CD4-positive, alpha-beta T cell treated with Interleukin-15 for 4 hours (primary cell): ENCODE measurements at regions not wholly inside any gene's neighbourhood (a gene's known extent, or its start where the extent isn't known, plus 50 kb on each side); places are given as distances from the start of the nearest gene placed in this dataset.
"Not testable (repeated sequence)": the region's sequence is repeated elsewhere in the genome, so short reads cannot be mapped to it uniquely, and the experiment has no call there.

ENCODE experiments used
- DNase-seq: peaks from one replicate; pipeline ENCODE4 v3.0.0-alpha.2; 2020; ENCODE audit warnings: low spot score

DNA sequence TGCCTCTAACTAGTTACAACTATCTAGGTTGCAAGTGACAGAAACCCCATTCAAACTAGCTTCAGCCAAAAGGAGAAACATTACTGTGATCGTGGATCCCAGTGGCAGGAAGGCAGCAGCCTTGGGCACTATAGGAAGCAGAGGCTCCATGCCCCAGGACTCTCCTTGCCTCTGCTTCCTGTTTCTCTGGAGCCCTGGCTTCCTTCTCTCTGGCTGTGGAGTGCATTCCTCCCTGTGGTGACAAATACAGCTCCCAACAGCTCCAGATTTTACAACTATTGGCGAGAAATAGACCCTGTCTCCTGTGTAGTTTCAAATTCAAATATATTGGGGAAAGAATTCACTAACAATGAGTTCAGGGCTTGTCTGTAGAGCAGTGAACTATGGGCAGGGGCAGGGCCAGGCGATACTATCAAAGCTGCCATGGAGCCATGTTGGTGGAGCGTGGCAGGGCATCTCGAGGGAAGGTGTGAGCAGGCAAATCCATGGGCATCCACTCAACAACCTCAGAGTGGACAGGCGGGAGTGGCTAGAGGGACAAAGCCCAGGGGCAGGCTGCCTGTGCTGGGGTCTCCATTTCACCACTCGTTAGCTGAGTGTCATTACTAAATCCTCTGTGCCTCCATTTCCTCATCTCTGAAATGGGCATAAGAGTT is 189.5 kb downstream of the ERCC6L2 start:
- DNase-seq, result no peak

- no peak for DNase-seq
These were observed 187.4 kb downstream of the ERCC6L2 start for GRCh38 chr9:96062854-96063253.

- DNase-seq, result no peak
These were observed 186.5 kb downstream of the ERCC6L2 start for GRCh38 chr9:96062031-96062430.

- DNase-seq, result peak; percentile 48
These were observed 185.9 kb downstream of the ERCC6L2 start for GRCh38 chr9:96061293-96061987.

- DNase-seq, result no peak
These were observed 182.7 kb downstream of the ERCC6L2 start for GRCh38 chr9:96058218-96058617.

- no peak for DNase-seq
These were observed 181.7 kb downstream of the ERCC6L2 start for GRCh38 chr9:96057155-96057554.

GRCh38 chr9:96056226-96056625 is 180.7 kb downstream of the ERCC6L2 start:
- DNase-seq, result no peak

DNA sequence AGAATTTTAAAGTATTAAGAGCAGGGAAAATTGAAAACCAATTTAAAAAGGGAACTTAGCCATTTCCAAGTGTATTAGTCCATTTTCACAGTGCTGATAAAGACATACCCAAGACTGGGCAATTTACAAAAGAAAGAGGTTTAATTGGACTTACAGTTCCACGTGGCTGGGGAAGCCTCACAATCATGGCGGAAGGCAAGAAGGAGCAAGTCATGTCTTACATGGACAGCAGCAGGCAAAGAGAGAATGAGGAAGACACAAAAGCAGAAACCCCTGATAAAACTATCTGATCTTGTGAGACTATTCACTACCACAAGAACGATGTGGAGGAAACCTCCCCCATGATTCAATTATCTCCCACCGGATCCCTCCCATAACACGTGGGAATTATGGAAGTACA is 178.8 kb downstream of the ERCC6L2 start:
- DNase-seq, result not testable (repeated sequence)

- no peak for DNase-seq
These were observed 177.2 kb downstream of the ERCC6L2 start for GRCh38 chr9:96052686-96053085.

GRCh38 chr9:96051423-96051822 is 175.9 kb downstream of the ERCC6L2 start:
- DNase-seq, result no peak

DNA sequence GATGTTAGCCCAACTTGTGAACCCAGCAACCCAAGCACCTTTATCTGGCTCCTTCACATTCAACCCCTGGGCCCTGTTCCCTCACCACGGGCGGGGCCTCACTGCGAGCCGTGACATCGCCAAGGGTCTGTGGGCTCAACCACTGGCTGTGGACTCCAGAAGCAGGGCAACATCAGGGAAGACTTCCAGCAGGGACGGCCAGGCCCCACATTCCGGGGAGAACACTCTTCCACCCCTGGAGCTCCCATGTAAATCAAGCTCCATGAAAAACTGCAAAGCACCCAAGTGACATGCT is 175.3 kb downstream of the ERCC6L2 start:
- no peak for DNase-seq

GRCh38 chr9:96050048-96050860 is 174.8 kb downstream of the ERCC6L2 start:
- DNase-seq, result no peak

GRCh38 chr9:96048956-96049831 is 173.7 kb downstream of the ERCC6L2 start:
- no peak for DNase-seq

DNA sequence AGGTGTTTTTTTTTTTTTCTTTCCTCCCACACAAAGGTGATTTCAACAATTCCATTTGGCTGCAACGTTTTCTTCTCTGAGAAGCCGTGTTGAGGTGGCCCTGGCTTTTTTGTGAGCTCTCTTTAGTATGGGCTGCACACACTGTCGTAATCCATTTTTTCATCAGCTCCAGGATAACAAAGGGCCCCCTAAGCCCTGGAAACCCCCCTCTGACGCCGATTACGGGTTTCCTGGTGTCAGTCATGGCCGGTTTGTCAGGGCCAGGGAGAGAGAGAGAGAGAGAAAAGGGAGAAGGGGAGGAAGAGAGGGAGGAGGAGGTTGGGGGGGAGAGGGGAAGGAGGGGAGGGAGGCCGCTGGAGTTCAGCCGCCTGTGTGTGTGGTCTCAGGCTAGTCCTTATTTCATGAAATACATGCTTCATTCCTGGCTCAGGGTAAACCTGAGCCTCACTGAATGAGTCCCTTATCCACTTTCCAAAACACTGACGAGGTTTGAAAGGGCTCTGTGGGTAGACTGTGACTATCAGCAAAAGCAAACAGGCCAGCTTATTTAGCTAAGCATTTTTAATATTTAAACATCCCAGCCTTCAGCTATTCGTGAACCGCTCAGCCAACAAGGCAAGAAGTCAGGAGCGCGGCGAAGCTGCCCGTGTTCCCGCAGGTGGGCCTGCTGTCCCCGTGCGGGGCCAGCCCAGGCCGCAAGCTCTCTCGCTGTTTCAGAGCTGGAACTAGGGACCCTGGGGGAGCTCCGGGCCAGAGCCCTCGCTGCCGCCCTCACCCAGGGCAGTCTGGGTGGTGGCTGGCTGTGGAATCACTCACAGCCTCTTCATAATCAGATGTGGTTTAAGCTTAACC is 172.8 kb downstream of the ERCC6L2 start:
- no peak for DNase-seq

DNA sequence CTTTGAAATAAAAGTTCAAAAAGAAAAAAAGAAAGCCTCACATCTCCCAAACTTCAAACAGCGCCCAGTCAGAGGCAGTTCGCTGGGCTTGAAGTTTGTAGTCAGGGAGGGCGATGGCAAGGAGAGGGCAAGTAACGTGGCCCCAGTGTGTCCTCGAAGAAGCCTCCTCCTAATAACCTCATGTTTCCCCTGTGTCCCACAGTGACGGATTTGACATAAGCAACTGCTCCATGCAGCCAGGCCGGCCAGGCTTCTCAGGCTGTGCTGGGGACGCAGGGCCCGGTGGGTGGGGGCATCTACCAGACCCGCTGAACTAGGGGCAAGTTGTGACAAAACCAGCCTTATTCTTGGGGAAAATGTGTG is 172.2 kb downstream of the ERCC6L2 start:
- no peak for DNase-seq

DNA sequence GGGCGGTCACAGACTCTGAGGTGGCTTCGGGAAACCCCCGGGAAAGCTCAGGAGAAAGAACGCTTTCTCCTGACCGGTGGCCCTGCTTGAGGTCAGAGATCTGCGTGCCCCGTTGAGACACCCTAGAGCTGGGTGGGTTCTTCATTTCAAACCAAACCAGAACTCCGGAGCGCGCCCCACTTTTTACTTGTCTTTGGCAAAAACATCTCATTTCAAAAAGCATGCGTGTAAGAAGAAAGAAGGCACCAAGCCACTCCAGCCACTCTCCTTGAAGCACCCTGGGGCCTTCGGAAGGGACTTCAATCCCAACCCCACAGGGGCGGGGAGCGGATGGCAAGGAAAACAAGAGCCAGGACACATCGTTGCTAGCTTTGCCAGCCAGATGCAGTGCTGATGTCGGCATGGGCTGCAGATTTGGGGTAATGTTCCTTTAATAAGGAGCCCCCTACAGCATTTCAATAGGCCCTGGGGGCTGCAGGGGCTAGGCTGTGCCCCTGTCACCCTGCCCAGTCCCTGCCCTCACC is 171.7 kb downstream of the ERCC6L2 start:
- DNase-seq, result no peak

DNA sequence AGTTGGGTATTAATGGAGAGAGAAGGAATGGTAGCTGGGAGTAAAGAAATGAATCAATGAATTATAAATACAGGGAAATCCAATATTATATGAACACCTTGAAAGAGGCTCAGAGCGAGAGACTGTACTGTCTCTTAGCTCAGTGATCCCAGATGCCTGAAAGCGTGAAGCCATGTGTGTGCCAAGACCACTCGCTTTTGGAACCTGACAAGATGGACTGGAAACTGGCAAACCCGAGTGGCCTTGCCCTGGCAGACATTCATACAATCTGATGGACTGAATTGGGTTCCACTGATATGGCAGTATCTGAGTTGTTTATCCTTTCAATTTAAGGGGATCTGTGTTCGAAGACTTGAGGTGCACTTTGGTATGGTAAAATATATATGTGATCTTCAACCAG is 170.3 kb downstream of the ERCC6L2 start:
- no peak for DNase-seq

GRCh38 chr9:96044401-96044800 is 168.9 kb downstream of the ERCC6L2 start:
- DNase-seq, result no peak

DNA sequence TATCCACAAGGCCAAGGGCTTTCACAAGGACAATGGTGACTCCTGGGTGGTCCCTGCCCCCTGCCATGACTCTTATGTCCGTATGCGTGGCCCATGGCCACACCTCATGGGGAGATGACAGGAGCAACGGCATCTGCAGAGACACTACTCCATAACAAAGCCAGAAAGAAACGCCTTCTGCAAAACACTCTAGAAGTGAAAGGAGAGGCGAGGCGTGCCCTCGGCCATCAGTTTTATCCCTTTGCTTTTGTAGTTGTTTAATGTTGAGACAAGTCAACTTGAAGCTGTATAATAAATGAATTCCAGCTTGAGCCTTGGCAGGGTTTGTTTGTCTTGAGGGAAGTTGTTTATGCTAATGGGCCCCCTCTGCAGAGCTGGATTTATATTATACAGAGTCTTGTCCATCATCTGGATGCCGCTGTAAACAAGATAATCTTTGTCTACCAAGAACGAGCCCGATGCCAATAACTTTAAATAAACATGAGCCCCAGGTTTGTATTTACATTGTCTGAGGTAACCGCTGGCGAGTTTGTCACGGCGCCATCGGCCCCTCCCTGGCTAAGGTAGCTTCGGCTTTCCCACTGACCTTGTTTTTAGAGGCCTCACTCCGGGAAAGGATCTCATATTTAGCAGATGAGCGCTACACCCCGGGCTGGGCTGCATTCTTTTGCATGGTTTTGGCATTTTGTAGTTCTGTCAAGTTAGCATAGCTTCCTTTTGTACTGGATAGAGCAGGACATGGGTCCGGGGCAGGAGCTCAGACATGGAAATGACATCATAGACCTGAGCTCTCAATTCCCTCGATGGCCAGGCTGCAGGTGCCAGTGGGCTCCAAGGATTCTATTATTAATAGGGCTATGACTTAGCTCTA is 165.3 kb downstream of the ERCC6L2 start:
- DNase-seq, result no peak

- no peak for DNase-seq
These were observed 163.4 kb downstream of the ERCC6L2 start for GRCh38 chr9:96038914-96039313.
